ENCODE measurements at regions not wholly inside any gene's neighbourhood (a gene's known extent, or its start where the extent isn't known, plus 50 kb on each side); places are given as distances from the start of the nearest gene placed in this dataset.
"Not testable (repeated sequence)": the region's sequence is repeated elsewhere in the genome, so short reads cannot be mapped to it uniquely, and the experiment has no call there.

DNA sequence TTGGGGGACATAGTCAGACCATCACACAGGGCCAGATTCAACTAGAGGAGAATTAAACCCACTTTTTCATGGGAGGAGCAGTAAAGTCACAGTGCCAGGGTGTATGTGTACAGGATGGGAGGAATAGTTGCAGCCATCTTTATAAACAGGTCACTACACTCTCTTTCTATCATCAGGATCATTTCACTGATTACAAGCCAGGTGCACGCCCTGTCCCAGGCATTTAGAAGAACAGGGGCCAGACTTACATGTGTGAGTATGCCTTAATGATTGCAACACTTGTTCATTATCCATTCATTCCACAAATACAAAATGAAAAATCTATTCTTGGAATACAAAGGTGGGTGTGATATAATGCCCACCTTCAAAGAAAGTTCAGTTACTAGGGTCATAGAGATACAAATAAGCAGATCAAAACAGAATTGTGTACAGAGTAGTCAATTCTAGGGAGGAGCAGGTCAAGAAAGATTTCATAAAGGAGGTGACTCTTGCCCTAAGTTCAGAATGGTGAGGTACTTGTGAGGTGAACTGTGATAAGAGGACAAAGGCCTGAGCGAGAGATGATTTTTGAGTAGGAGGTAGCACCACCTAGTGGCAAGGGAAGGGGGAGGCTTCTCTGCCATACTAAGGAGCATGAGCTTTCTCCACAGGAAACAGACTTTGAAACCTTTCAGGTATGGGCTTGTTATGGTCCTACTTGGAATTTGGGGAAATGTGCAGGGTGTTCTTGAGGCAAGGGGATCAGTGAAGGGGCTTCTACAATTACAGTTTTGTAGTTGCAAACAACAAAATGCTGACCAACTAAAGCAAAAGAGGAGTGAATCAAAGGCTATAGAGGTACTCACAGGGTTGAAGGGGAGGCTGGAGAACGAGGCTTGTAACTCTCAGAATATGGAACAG, 156.3 kb downstream of the SUCLG1 start:
- DNase-seq (ENCODE audit: low read depth), result peak; percentile 13
- H3K4me3 ChIP-seq (ENCODE audit: low read depth, low read length), result no peak overlapping the region
- TF ChIP-seq, protein P1, sequence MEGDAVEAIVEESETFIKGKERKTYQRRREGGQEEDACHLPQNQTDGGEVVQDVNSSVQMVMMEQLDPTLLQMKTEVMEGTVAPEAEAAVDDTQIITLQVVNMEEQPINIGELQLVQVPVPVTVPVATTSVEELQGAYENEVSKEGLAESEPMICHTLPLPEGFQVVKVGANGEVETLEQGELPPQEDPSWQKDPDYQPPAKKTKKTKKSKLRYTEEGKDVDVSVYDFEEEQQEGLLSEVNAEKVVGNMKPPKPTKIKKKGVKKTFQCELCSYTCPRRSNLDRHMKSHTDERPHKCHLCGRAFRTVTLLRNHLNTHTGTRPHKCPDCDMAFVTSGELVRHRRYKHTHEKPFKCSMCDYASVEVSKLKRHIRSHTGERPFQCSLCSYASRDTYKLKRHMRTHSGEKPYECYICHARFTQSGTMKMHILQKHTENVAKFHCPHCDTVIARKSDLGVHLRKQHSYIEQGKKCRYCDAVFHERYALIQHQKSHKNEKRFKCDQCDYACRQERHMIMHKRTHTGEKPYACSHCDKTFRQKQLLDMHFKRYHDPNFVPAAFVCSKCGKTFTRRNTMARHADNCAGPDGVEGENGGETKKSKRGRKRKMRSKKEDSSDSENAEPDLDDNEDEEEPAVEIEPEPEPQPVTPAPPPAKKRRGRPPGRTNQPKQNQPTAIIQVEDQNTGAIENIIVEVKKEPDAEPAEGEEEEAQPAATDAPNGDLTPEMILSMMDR (IDR thresholded peaks at IDR 0.05; ENCODE audit: low read depth, low read length, missing control alignments), result peak; percentile 95

DNA sequence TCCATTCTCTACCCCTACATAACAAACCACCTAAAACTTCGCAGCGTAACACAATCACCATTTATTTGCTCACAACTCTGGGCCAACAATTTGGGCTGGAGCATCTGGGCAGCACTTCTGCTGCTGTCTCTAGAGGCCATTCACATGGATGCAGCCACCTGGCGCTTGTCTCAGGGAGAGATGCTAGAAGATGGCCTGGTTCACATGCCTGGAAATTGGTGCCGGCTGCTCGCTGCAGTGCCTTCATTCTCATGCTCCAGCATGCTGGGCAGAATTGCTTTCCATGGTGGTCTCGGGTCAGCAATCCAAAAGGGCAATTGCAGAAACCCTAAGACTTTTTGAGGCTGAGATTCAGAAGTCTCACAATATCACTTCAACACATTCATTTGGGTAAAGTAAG, 157.4 kb downstream of the SUCLG1 start:
- TF ChIP-seq, protein P1 (IDR thresholded peaks at IDR 0.05; ENCODE audit: low read depth, low read length, missing control alignments), result no peak
- no peak for DNase-seq (ENCODE audit: low read depth)
- H3K4me3 ChIP-seq (ENCODE audit: low read depth, low read length), result no peak overlapping the region

DNA sequence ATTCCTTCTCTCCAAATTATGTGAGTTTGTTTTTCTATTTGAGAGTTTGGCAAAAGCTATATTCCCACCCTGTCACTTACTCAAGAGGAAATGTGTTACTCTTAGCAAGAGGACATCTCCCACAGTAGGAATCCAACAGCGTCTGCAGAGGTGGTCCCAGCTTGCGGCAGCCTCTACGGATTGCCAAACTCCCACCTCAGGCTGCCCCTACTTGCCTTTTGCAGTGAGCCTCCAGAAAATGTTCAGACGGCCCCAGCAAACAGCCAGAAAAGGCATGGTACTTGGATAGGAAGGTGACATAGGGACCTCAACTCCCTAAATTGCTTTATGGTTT, 158.4 kb downstream of the SUCLG1 start:
- TF ChIP-seq, protein P1 (IDR thresholded peaks at IDR 0.05; ENCODE audit: low read depth, low read length, missing control alignments), result no peak
- DNase-seq (ENCODE audit: low read depth), result no peak
- no peak overlapping the region for H3K4me3 ChIP-seq (ENCODE audit: low read depth, low read length)

DNA sequence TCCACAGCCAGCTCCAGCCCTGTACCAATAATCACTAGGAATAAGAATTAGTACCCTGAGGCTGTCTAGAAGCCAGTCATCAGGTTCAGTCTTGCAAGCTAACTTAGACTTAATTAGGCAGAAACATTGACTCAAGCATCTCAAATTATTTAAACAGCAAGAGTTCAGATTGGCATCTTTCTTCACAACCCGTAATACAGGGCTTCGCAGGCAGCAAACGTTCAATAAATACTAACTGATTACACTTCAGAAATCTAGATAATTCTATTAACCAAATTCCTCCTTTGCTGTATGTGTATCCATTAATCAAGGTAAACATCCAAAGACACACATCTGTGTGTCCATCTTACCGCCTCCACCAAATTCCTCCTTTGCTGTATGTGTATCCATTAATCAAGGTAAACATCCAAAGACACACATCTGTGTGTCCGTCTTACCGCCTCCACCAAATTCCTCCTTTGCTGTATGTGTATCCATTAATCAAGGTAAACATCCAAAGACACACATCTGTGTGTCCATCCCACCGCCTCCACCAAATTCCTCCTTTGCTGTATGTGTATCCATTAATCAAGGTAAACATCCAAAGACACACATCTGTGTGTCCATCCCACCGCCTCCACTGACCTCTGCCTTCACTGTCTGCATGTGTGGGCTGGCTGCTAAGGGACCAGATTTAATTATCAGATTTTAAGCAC, 158.9 kb downstream of the SUCLG1 start:
- H3K4me3 ChIP-seq (ENCODE audit: low read depth, low read length); DNase-seq (ENCODE audit: low read depth): not testable (repeated sequence)

DNA sequence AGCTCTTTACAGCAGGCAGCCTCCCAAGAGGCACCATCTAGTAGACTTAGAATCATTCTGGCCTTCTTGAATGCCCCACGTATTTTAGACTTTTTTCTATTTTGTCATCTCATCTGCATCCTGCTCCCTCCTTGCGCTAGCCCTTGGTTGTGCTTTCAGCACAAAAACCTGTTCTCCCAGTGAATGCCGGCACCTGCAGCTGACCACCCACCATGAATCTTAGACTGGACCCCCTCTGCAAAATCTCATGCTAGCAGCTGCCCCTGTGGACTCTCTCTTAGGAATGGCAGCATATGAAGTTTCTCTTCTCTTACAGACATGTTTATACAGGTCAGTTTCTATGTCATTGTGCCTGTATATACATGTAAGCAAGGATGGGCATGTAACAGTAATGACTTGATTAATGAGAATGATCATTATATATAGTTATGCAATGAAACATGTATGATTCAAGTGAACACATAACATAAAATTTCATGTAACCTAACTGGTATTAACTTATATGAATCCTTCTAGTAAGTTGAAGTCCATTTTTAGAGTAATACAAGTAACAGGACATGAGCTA, 159.8 kb downstream of the SUCLG1 start:
- DNase-seq (ENCODE audit: low read depth), result no peak
- no peak overlapping the region for H3K4me3 ChIP-seq (ENCODE audit: low read depth, low read length)
- TF ChIP-seq, protein P1 (IDR thresholded peaks at IDR 0.05; ENCODE audit: low read depth, low read length, missing control alignments), result no peak

DNA sequence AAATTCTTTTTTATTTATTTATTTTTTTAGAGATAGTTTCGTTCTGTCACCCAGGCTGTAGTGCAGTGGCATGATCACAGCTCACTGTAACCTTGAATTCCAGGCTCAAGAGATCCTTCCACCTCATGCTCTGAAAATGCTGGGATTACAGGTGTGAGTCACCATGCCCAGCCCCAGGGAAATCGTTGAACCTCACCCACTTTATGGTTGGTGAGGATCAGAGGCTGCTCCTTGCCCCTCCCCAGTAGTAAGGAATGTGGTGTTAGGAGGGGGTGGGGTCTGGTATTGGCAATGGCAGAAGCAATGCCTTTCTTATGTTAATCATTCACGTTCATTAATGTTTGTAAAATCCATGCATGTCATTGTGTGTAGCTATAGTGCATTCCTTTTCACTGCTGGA, 161.9 kb downstream of the SUCLG1 start:
- H3K4me3 ChIP-seq (ENCODE audit: low read depth, low read length), result no peak overlapping the region
- DNase-seq (ENCODE audit: low read depth), result no peak
- TF ChIP-seq, protein P1 (IDR thresholded peaks at IDR 0.05; ENCODE audit: low read depth, low read length, missing control alignments), result no peak

DNA sequence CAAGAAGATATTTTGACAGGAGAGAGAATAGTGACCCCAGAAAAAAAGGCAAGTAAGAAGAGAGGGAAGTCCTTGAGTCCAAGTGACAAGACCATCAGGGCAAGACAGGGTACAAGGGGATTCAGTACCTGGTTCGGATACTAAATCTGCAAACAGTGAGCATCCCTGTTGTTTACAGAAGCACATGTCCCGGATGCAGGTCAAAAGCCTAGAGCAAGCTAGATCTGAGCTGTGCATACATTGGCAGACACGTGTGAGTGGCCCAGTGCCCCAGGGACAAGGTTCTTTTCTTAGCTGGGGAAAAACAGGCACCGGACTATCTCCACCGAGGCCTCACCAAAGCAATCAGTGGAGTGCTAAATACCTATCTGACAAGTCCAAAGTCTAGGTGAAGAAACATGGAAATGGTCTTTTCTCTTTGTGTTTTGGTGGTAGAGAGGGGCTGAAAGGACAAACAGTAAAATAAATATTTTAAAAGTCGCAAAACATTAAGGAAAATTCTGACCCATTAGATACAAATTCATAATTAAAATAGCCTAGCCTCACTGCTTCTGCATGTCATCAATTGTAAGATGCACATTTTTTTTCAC, 165.2 kb downstream of the SUCLG1 start:
- H3K4me3 ChIP-seq (ENCODE audit: low read depth, low read length), result no peak overlapping the region
- TF ChIP-seq, protein P1 (IDR thresholded peaks at IDR 0.05; ENCODE audit: low read depth, low read length, missing control alignments), result no peak
- no peak for DNase-seq (ENCODE audit: low read depth)
